HEK293T (cell line): ENCODE measurements at regions not wholly inside any gene's neighbourhood (a gene's known extent, or its start where the extent isn't known, plus 50 kb on each side); places are given as distances from the start of the nearest gene placed in this dataset.

ENCODE experiments used
- ARNT ChIP-seq: fragments of 450-650 bp; IDR thresholded peaks from 2 replicates; pipeline ENCODE4 v1.6.1; 2017; ENCODE audit warnings: mild to moderate bottlenecking
- ELF4 ChIP-seq: fragments of 450-650 bp; IDR thresholded peaks from 2 replicates; pipeline ENCODE4 v1.6.1; 2017; ENCODE audit warnings: antibody characterized with exemption
- FOXA1 ChIP-seq: fragments of 450-650 bp; IDR thresholded peaks from 2 replicates; pipeline ENCODE4 v1.6.1; 2016; ENCODE audit warnings: mild to moderate bottlenecking
- L3MBTL2 ChIP-seq: fragments of 450-650 bp; conservative IDR thresholded peaks from 2 replicates; pipeline ENCODE4 v1.6.1; 2016; ENCODE audit warnings: mild to moderate bottlenecking
- SP1 ChIP-seq: fragments of 450-650 bp; IDR thresholded peaks from 2 replicates; pipeline ENCODE4 v1.6.1; 2017

DNA sequence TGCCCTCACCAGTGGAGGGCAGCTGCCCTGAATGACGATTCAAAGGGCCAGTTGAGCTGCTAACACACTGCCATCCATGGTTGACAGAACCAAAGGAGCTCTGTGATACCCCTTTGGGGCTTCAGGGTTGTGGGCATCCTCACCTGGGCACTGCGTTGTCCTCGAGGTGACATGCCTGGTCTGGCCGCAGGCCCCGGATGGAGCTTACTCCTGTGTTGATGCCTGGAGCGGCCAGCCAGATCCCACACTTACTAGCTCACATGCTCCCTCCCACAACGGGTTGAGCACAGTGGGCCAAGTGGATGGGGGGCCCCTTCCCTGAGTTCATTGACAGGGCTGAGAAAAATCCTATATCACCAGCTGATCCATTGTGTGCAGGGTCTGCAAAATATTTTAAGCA is 898.9 kb downstream of the TAF11L14 start:
- TF ChIP-seq ELF4, result no peak
- TF ChIP-seq L3MBTL2, result no peak
- no peak for TF ChIP-seq ARNT
- no peak for TF ChIP-seq SP1
- no peak for TF ChIP-seq FOXA1
